Subcutaneous abdominal adipose tissue (tissue), 5 donors: ENCODE measurements at regions not wholly inside any gene's neighbourhood (a gene's known extent, or its start where the extent isn't known, plus 50 kb on each side); places are given as distances from the start of the nearest gene placed in this dataset.

Experiments
- H3K27ac ChIP-seq: one replicate; pipeline ENCODE4 v1.7.0; 2013; ENCODE audit warnings: low read depth, mild to moderate bottlenecking, inconsistent platforms, low read length, moderate library complexity
- H3K27me3 ChIP-seq, 5 donors: one replicate each; pipeline ENCODE4 v1.7.0; 2013; ENCODE audit warnings: low read length in 5 of 5, inconsistent platforms in 1 of 5; ENCODE audit not compliant: control insufficient read depth in 5 of 5, insufficient read depth in 4 of 5
- H3K36me3 ChIP-seq, 5 donors: one replicate each; pipeline ENCODE4 v1.7.0; 2013; ENCODE audit warnings: low read length in 5 of 5; ENCODE audit not compliant: control insufficient read depth in 5 of 5, insufficient read depth in 5 of 5
- H3K4me1 ChIP-seq, 5 donors: one replicate each; pipeline ENCODE4 v1.7.0; 2013; ENCODE audit warnings: low read length in 5 of 5, mild to moderate bottlenecking in 3 of 5, moderate library complexity in 1 of 5; ENCODE audit not compliant: control insufficient read depth in 5 of 5, insufficient read depth in 5 of 5
- H3K4me3 ChIP-seq, 5 donors: one replicate each; pipeline ENCODE4 v1.7.0; 2013; ENCODE audit warnings: low read length in 5 of 5, low read depth in 1 of 5
- H3K9ac ChIP-seq, 5 donors: one replicate each; pipeline ENCODE4 v1.7.0; 2013; ENCODE audit warnings: low read length in 5 of 5, mild to moderate bottlenecking in 4 of 5, moderate library complexity in 3 of 5
- H3K9me3 ChIP-seq, 5 donors: one replicate each; pipeline ENCODE4 v1.7.0; 2013; ENCODE audit warnings: low read length in 5 of 5; ENCODE audit not compliant: control insufficient read depth in 5 of 5
- donor health status: healthy.
- donor health status: healthy.
- donor health status: healthy.
- donor health status: healthy.
- donor health status: healthy.

DNA sequence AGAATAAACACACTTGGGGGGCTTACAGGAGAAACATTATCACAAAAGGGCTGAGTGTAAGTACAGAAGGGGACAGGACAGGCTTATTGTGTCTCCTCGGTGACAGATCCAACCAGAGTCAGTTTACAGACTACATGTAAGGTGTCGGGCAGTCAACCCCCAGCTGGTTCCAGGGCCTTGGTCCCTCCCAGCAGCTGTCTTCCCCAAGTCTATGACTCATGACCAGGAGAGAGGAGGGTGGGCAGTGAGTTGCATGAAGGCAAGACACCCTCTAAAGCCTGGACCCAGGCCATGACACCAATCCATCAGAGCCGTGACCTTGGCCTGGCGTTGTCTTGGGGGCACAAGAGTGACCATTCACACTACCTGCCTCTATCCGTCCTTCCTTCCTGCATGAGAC, 276.2 kb upstream of the CCL2 start:
- H3K27ac ChIP-seq, result no peak overlapping the region
- peaks cover 0 to 11% (median 4%) of the 10 kb centered on the region in 5 donors for H3K27me3 ChIP-seq
- H3K9me3 ChIP-seq, result peaks cover 0 to 4% (median 0%) of the 10 kb centered on the region in 5 donors
- no peak overlapping the region for H3K4me3 ChIP-seq
- no peaks in the 10 kb centered on the region for H3K36me3 ChIP-seq
- no peaks in the 10 kb centered on the region for H3K4me1 ChIP-seq
- H3K9ac ChIP-seq, result no peak overlapping the region

DNA sequence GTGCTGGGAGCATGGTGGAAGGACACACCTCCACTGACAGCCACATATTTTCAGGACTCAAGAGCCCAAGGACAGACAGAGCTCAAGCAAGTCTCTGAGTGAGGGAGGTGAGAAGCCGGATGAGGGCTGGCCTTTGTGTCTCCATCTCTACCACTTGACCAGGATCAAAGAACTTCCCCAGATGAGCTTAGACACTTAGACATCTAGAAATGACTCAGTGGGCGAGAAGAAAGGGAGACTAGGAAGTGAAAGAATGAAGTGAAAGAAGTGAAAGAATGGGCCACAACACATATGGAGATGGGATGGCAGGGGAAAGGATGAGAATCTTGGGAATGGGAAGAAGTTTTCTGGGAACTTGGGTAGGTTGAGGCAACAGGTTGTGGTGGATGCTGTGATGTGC, 274.9 kb upstream of the CCL2 start:
- Histone ChIP-seq H3K9me3 (peaks cover 0 to 4% (median 0%) of the 10 kb centered on the region in 5 donors), H3K4me1 (no peaks in the 10 kb centered on the region), H3K36me3 (no peaks in the 10 kb centered on the region), H3K27me3 (peaks cover 0 to 11% (median 4%) of the 10 kb centered on the region in 5 donors), H3K4me3 (no peak overlapping the region), H3K9ac (no peak overlapping the region), H3K27ac (no peak overlapping the region)

DNA sequence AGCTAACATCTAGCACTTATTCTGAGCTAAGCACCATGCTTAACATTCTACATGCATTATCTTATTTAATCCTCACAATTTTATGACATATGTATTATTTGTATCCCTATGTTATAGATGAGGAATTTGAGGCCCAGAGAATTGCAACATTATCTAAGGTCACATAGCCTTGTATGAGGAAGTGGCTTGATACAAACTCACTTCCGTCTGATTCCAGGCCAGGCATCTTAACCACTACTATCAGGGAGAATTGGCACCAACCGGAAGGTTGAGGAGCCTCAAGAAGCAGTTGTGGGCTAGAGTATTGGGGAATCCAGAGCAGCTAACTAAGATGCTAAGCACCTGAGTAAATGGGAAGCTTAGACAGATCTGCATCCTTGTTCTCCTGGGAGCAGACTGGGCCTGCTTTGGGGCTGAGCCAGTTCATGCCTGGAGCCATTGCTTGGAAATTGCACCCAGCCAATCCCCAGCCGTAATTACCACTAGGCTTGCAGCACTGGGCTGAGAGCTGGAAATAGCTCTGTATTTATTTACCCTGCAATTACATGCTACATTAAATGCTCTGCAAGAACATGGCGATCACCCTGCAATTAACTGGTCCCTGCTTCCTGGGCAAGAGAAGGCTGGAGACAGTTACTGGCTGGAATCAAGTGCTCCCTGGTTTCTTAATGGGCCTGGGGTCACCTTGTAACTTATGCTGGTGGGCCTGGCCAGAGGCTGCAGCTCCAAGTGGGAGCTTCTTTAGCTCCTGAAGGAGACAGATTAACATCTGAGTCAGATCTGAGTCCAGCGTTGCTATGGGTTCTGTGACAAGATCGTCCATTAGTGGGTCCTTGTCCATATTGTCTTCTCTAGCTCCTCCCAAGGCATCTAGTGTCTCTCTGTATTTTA, 273.1 kb upstream of the CCL2 start:
- no peaks in the 10 kb centered on the region for H3K4me1 ChIP-seq
- peaks cover 0 to 4% (median 0%) of the 10 kb centered on the region in 5 donors for H3K9me3 ChIP-seq
- H3K9ac ChIP-seq, result no peak overlapping the region
- H3K4me3 ChIP-seq, result no peak overlapping the region
- H3K27me3 ChIP-seq, result peaks cover 0 to 3% (median 0%) of the 10 kb centered on the region in 5 donors
- H3K27ac ChIP-seq, result no peak overlapping the region
- H3K36me3 ChIP-seq, result no peaks in the 10 kb centered on the region

DNA sequence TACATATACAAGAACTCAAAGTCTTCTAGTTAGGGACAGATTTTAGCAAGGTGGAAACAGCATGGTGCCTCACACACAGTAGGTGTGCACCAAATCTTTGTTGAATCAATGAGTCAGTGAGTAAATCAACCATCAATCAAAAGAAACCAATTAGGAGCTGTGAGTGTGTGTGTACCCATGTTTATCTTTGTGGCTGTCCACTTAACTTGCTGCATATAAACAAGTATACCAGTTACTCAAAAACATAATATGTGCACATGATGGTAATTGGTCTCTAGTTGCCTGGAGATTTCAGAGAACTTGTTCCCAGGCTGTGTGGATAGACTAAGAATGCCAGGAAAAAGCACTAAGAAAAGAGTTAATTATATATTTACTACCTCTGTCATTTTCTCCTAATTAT, 272.2 kb upstream of the CCL2 start:
- no peaks in the 10 kb centered on the region for H3K27me3 ChIP-seq
- no peak overlapping the region for H3K4me3 ChIP-seq
- H3K9me3 ChIP-seq, result peaks cover 0 to 4% (median 0%) of the 10 kb centered on the region in 5 donors
- H3K4me1 ChIP-seq, result no peaks in the 10 kb centered on the region
- no peaks in the 10 kb centered on the region for H3K36me3 ChIP-seq
- H3K27ac ChIP-seq, result no peak overlapping the region
- no peak overlapping the region for H3K9ac ChIP-seq

DNA sequence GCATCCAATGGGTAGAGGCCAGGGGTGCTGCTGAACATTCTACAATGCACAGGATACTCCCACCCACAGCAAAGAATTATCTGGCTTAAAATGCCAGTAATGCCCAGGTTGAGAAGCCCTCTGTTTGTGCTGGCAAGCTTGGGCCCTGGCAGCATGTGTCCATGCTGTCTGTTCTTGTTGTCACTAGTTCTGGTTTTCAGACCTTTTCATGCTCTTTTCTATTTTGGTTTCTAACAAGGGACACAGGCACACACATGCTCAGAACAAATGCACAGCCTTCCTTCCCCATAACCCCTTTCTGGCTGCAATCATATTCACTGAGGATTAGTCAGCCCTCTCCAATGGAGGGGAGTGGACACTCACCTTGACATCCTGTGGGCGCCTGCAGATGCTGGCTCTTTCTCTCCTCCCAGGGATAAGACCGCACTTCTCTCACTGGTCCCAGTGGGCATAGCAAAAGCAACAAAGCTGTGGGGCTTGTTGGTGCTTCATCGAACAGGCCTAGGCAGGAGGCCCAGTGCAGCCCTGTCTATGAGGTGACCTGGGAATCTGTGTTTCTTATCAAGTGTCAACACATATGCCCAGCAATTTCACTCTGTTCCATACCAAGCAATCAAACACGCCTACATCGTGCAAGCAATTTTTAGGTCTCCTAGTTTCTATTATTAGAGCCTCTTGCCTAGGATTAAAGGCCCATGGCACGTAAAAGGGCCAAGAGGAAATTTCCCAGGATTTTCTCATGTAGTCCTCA, 271.1 kb upstream of the CCL2 start:
- Histone ChIP-seq H3K36me3 (no peaks in the 10 kb centered on the region), H3K4me1 (no peaks in the 10 kb centered on the region), H3K9me3 (peaks cover 0 to 3% (median 0%) of the 10 kb centered on the region in 5 donors), H3K4me3 (no peak overlapping the region), H3K27ac (no peak overlapping the region), H3K27me3 (peaks cover 0 to 2% (median 0%) of the 10 kb centered on the region in 5 donors), H3K9ac (no peak overlapping the region)

DNA sequence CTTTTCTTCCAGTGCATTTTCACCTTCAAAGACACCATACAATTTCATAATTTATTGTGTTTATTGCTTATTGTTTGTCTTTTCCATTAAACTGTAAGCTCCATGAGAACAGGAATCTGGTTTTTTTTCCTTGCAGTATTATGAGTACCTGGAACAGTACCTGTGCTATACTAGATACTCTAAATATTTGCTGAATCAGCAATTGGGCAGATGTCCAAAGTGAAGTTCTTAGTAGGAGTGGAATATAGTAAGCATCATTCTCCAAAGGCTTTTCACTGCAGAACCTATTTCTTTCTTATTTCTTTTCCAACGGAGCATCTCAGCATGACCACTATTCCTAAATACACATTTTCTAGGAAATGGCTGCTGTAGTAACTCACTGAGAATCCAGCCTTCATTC, 269.0 kb upstream of the CCL2 start:
- Histone ChIP-seq H3K9ac (no peak overlapping the region), H3K27me3 (peaks cover 0 to 4% (median 2%) of the 10 kb centered on the region in 5 donors), H3K4me1 (no peaks in the 10 kb centered on the region), H3K9me3 (no peaks in the 10 kb centered on the region), H3K36me3 (no peaks in the 10 kb centered on the region), H3K4me3 (no peak overlapping the region), H3K27ac (no peak overlapping the region)

DNA sequence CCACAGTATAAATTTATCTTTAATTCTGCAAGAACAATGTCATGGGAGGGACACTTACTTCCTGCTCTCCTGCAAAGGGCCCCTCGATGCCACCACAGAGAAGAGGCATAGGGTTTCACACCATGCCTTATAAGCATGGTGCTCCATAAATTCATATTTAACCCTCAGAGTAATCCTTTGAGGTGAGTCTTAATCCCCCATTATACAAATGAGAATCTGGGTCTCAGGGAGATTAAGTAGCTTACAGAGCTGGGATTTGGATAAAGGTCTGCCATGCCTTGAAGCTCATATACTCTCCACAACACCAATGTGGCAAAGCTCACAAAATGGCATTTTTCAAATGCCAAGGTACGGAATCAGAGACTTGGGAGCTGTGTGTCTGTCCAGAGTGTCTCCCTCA, 268.5 kb upstream of the CCL2 start:
- no peak overlapping the region for H3K9ac ChIP-seq
- H3K27ac ChIP-seq, result no peak overlapping the region
- H3K9me3 ChIP-seq, result no peaks in the 10 kb centered on the region
- H3K36me3 ChIP-seq, result no peaks in the 10 kb centered on the region
- H3K4me3 ChIP-seq, result no peak overlapping the region
- H3K4me1 ChIP-seq, result no peaks in the 10 kb centered on the region
- peaks cover 0 to 7% (median 2%) of the 10 kb centered on the region in 5 donors for H3K27me3 ChIP-seq

DNA sequence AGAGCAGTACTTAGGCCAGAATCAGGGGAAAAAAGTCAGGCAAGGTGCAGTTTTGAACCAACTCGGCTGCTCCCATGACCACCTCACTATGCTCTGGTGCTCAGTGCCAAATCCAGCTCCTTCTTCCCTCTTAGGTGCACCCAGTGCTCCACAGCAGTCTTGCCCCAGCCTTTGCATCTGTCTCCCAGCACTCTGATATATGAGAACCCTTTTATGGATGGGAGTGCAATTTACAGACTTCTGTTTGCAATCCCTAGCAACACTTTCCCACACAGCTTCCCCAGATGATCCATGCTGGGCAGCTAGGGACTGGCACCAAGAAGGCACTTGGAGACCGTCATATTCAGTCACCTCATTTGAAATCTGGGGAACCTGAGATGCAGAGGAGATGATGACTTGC, 267.9 kb upstream of the CCL2 start:
- no peak overlapping the region for H3K27ac ChIP-seq

DNA sequence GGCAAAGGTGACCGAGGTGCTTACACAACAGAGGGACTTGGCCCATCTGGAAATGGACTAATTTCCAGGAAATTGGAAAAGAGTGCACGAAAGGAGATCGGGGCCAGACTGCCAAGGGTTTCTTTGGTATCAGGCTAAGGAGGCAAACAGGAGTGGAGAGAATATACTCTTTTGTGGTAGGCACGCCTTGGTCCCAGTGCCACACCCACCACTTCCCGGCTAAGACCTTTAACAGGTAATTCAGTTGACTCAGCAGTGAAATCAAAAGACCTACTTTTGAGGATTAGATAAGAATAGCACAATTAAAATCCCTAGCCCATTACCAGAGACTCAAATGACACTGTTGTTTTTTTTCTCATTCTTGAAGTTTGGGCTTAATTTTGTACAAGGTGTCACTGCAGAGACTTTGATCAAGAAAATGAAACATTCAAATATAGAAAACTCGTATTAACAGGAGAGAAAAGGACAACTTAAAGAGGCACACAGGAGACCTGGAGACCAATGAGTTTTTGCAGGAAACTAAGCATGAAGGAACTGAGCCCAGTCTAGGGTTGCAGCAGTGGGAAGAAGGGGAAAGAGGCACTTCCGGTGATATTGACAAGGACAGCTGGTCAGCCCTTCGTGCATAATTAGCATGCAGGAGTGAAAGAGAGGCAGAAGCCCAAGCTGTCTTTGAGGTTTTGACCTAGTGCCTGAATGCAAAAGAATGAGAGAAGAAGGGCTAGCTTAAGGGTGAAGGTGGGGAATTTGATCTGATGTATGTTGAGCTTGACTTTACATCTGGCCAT, 265.5 kb upstream of the CCL2 start:
- H3K4me3 ChIP-seq, result no peak overlapping the region
- H3K36me3 ChIP-seq, result no peaks in the 10 kb centered on the region
- no peak overlapping the region for H3K27ac ChIP-seq
- peaks cover 0 to 8% (median 2%) of the 10 kb centered on the region in 5 donors for H3K27me3 ChIP-seq
- H3K9me3 ChIP-seq, result no peaks in the 10 kb centered on the region
- no peak overlapping the region for H3K9ac ChIP-seq
- no peaks in the 10 kb centered on the region for H3K4me1 ChIP-seq

More for the DNA sequence above, 267.9 kb upstream of the CCL2 start:
- no peak overlapping the region for H3K4me3 ChIP-seq
- peaks cover 0 to 8% (median 2%) of the 10 kb centered on the region in 5 donors for H3K27me3 ChIP-seq
- H3K9me3 ChIP-seq, result no peaks in the 10 kb centered on the region
- H3K9ac ChIP-seq, result no peak overlapping the region
- H3K4me1 ChIP-seq, result no peaks in the 10 kb centered on the region
- no peaks in the 10 kb centered on the region for H3K36me3 ChIP-seq
